NCI-H128 (cell line): ENCODE measurements at regions not wholly inside any gene's neighbourhood (a gene's known extent, or its start where the extent isn't known, plus 50 kb on each side); places are given as distances from the start of the nearest gene placed in this dataset.
"Not testable (repeated sequence)": the region's sequence is repeated elsewhere in the genome, so short reads cannot be mapped to it uniquely, and the experiment has no call there.

Source experiments
- DNase-seq: peaks from one replicate; lab custom pipeline; 2025; ENCODE audit not compliant: unreplicated experiment; lab: John Stamatoyannopoulos, UW

- DNase-seq, result no peak
Observed at GRCh38 chr2:58616961-58617360, 375.8 kb upstream of the FANCL start.

GRCh38 chr2:58614219-58614618, 373.1 kb upstream of the FANCL start:
- no peak for DNase-seq

- DNase-seq, result no peak
Observed at GRCh38 chr2:58612973-58613372, 371.8 kb upstream of the FANCL start.

GRCh38 chr2:58609326-58609725, 368.2 kb upstream of the FANCL start:
- no peak for DNase-seq

- no peak for DNase-seq
Observed at GRCh38 chr2:58608146-58608545, 367.0 kb upstream of the FANCL start.

GRCh38 chr2:58607448-58607847, 366.3 kb upstream of the FANCL start:
- no peak for DNase-seq

GRCh38 chr2:58606799-58607198, 365.7 kb upstream of the FANCL start:
- DNase-seq, result no peak

- no peak for DNase-seq
Observed at GRCh38 chr2:58604096-58604495, 363.0 kb upstream of the FANCL start.

GRCh38 chr2:58601017-58601416, 359.9 kb upstream of the FANCL start:
- DNase-seq, result no peak

GRCh38 chr2:58598171-58598570, 357.0 kb upstream of the FANCL start:
- no peak for DNase-seq

GRCh38 chr2:58595714-58596113, 354.6 kb upstream of the FANCL start:
- DNase-seq, result no peak

- no peak for DNase-seq
Observed at GRCh38 chr2:58594762-58595161, 353.6 kb upstream of the FANCL start.

- DNase-seq, result no peak
Observed at GRCh38 chr2:58594175-58594574, 353.1 kb upstream of the FANCL start.

- not testable (repeated sequence) for DNase-seq
Observed at GRCh38 chr2:58586178-58586577, 345.1 kb upstream of the FANCL start.

GRCh38 chr2:58585233-58585632, 344.1 kb upstream of the FANCL start:
- DNase-seq, result no peak

- DNase-seq, result no peak
Observed at GRCh38 chr2:58584606-58585118, 343.5 kb upstream of the FANCL start.

GRCh38 chr2:58578276-58578675, 337.2 kb upstream of the FANCL start:
- no peak for DNase-seq

GRCh38 chr2:58574873-58575272, 333.7 kb upstream of the FANCL start:
- no peak for DNase-seq

GRCh38 chr2:58572731-58573130, 331.6 kb upstream of the FANCL start:
- no peak for DNase-seq

- DNase-seq, result no peak
Observed at GRCh38 chr2:58571181-58571852, 330.2 kb upstream of the FANCL start.

- no peak for DNase-seq
Observed at GRCh38 chr2:58569475-58570185, 328.5 kb upstream of the FANCL start.

- DNase-seq, result no peak
Observed at GRCh38 chr2:58568901-58569300, 327.8 kb upstream of the FANCL start.

GRCh38 chr2:58562276-58562675, 321.2 kb upstream of the FANCL start:
- DNase-seq, result no peak
